HCT116 (cell line): ENCODE measurements at regions not wholly inside any gene's neighbourhood (a gene's known extent, or its start where the extent isn't known, plus 50 kb on each side); places are given as distances from the start of the nearest gene placed in this dataset.

Experiments used
- ATAC-seq: fragments of 200-7000 bp; cut with Tn5 transposase; 2 replicates; pipeline ENCODE4 v1.9.1; 2020; ENCODE audit warnings: mild to moderate bottlenecking, moderate library complexity
- BruUV-seq: library from RNA; stranded (reverse); fragments of 400-500 nt; replicated peaks from 2 replicates; lab custom pipeline; 2021; lab: Mats Ljungman, UMichigan
- CTCF ChIA-PET: fragments of 300-600 bp; sonication (Branson Sonifier 250); formaldehyde crosslinking; loops from one replicate; lab custom pipeline; 2021; ENCODE audit warnings: antibody characterized with exemption; lab: Charles Lee
- POLR2A ChIA-PET: fragments of 300-600, 350-600 bp; sonication (Branson Sonifier 250); formaldehyde crosslinking; loops from one replicate; lab custom pipeline; 2021; ENCODE audit warnings: antibody characterized with exemption; lab: Charles Lee
- RAD21 ChIA-PET, 2 experiments: fragments of 300-600 bp; sonication (Branson Sonifier 250); formaldehyde crosslinking; loops; one replicate each; lab custom pipeline; 2023; ENCODE audit warnings: low total read pairs in 2 of 2; ENCODE audit not compliant: uncharacterized antibody in 2 of 2, unreplicated experiment in 2 of 2, low non-redundant PET in 1 of 2; lab: Charles Lee
- DNase-seq: peaks from one replicate; pipeline ENCODE4 v3.0.0-alpha.2; 2010; ENCODE audit warnings: low read depth, low spot score
- H2AFZ ChIP-seq: fragments of 200-600 bp; shearing (Covaris generic), sonication (generic); 2 replicates; pipeline ENCODE4 v1.6.1; 2017; ENCODE audit warnings: low read depth, mixed run types, mixed read lengths, antibody characterized with exemption, low read length; ENCODE audit not compliant: poor library complexity, severe bottlenecking
- H3K27ac ChIP-seq: 2 replicates; pipeline ENCODE4 v1.5.1; 2012; ENCODE audit warnings: low read depth, low read length
- H3K27me3 ChIP-seq: fragments of 200-600 bp; sonication (generic); 2 replicates; pipeline ENCODE4 v1.6.1; 2016; ENCODE audit warnings: mixed run types, low read length, mixed read lengths; ENCODE audit not compliant: insufficient read depth
- H3K36me3 ChIP-seq, 2 experiments: fragments of 200-500 bp in 1 of 2; fragments of 200-600 bp in 1 of 2; sonication (Bioruptor generic) in 1 of 2; sonication (generic) in 1 of 2; 2 replicates each; pipeline versions ENCODE4 v1.5.1 to v1.6.1; 2014 to 2016; ENCODE audit warnings: low read length in 2 of 2, inconsistent platforms in 1 of 2, mixed read lengths in 1 of 2, mixed run types in 1 of 2; ENCODE audit not compliant: insufficient read depth in 2 of 2, control insufficient read depth in 1 of 2
- H3K4me1 ChIP-seq, 2 experiments: fragments of 200-600 bp in 1 of 2; sonication (generic) in 1 of 2; 2 replicates each; pipeline versions ENCODE4 v1.5.1 to v1.6.1; 2012 to 2017; ENCODE audit warnings: low read length in 2 of 2, inconsistent platforms in 1 of 2, mild to moderate bottlenecking in 1 of 2, mixed read lengths in 1 of 2, mixed run types in 1 of 2, moderate library complexity in 1 of 2; ENCODE audit not compliant: insufficient read depth in 2 of 2, control insufficient read depth in 1 of 2
- H3K4me2 ChIP-seq: fragments of 200-600 bp; sonication (generic); 2 replicates; pipeline ENCODE4 v1.6.1; 2017; ENCODE audit warnings: mixed run types, low read length, mixed read lengths
- H3K4me3 ChIP-seq, 2 experiments: fragments of 200-600 bp in 1 of 2; sonication (generic) in 1 of 2; replicated peaks in 1 of 2; 2 replicates each; pipeline ENCODE4 v1.5.1; 2011 to 2016; ENCODE audit warnings: low read length in 2 of 2, control low read depth in 1 of 2, low read depth in 1 of 2, mild to moderate bottlenecking in 1 of 2, mixed read lengths in 1 of 2, mixed run types in 1 of 2
- H3K79me2 ChIP-seq: fragments of 200-600 bp; sonication (generic); 2 replicates; pipeline ENCODE4 v1.6.1; 2017; ENCODE audit warnings: mild to moderate bottlenecking, mixed run types, low read length, moderate library complexity, mixed read lengths; ENCODE audit not compliant: insufficient read depth
- H3K9ac ChIP-seq: fragments of 200-600 bp; sonication (generic); 2 replicates; pipeline ENCODE4 v1.6.1; 2016; ENCODE audit warnings: low read length, mixed read lengths
- H3K9me2 ChIP-seq: fragments of 200-600 bp; sonication (generic), shearing (Covaris generic); 2 replicates; pipeline ENCODE4 v1.6.1; 2017; ENCODE audit warnings: mixed run types, mild to moderate bottlenecking, moderate library complexity; ENCODE audit not compliant: insufficient read depth
- H3K9me3 ChIP-seq, 2 experiments: fragments of 200-500 bp in 1 of 2; fragments of 200-600 bp in 1 of 2; sonication (Bioruptor generic) in 1 of 2; sonication (generic) in 1 of 2; 2 replicates each; pipeline ENCODE4 v1.6.1; 2014 to 2017; ENCODE audit warnings: low read length in 2 of 2, mixed read lengths in 2 of 2, inconsistent platforms in 1 of 2, low read depth in 1 of 2, mild to moderate bottlenecking in 1 of 2, mixed run types in 1 of 2, moderate library complexity in 1 of 2; ENCODE audit not compliant: control insufficient read depth in 1 of 2, insufficient read depth in 1 of 2
- H4K20me1 ChIP-seq: fragments of 200-600 bp; sonication (generic), shearing (Covaris generic); 2 replicates; pipeline ENCODE4 v1.6.1; 2017; ENCODE audit warnings: mixed run types, mild to moderate bottlenecking, moderate library complexity; ENCODE audit not compliant: insufficient read depth
- CEBPB ChIP-seq: IDR thresholded peaks from 2 replicates; pipeline ENCODE4 v1.6.1; 2012; ENCODE audit warnings: low read depth
- ELF1 ChIP-seq: IDR thresholded peaks from 2 replicates; pipeline ENCODE4 v1.6.1; 2012; ENCODE audit warnings: low read depth, borderline replicate concordance
- FOSL1 ChIP-seq: IDR thresholded peaks from 2 replicates; pipeline ENCODE4 v1.6.1; 2012; ENCODE audit warnings: low read depth
- POLR2A ChIP-seq: IDR thresholded peaks from 2 replicates; pipeline ENCODE4 v1.7.0; 2011; ENCODE audit warnings: borderline replicate concordance; ENCODE audit not compliant: insufficient read depth, insufficient read length; ENCODE audit errors: extremely low read depth
- POLR2AphosphoS5 ChIP-seq: IDR thresholded peaks from 2 replicates; pipeline ENCODE4 v1.6.1; 2011; ENCODE audit warnings: mild to moderate bottlenecking, low read depth, low read length, moderate library complexity
- RAD21 ChIP-seq: IDR thresholded peaks from 2 replicates; pipeline ENCODE4 v1.6.1; 2012; ENCODE audit warnings: low read depth, mild to moderate bottlenecking
- SP1 ChIP-seq: IDR thresholded peaks from 2 replicates; pipeline ENCODE4 v1.6.1; 2012; ENCODE audit warnings: low read depth
- YY1 ChIP-seq: IDR thresholded peaks from 2 replicates; pipeline ENCODE4 v1.6.1; 2011; ENCODE audit warnings: low read length, low read depth, moderate library complexity, mild to moderate bottlenecking; ENCODE audit not compliant: insufficient replicate concordance; ENCODE audit errors: extremely low read depth
- ZFX ChIP-seq: fragments of 450-650 bp; IDR thresholded peaks from 2 replicates; pipeline ENCODE4 v1.6.1; 2017
- ZNF274 ChIP-seq: fragments of 200-500 bp; sonication (Bioruptor generic); IDR thresholded peaks from 2 replicates; pipeline ENCODE4 v1.6.1; 2014; ENCODE audit warnings: mild to moderate bottlenecking, low read depth, low read length, inconsistent platforms
- intact Hi-C: fragments of 100-400 bp; cut with micrococcal nuclease; formaldehyde crosslinking; loops from 2 replicates; pipeline ENCODE4 v1.10.0; 2022
- TF ChIP-seq, protein P1 (sequence below): IDR thresholded peaks from 2 replicates; pipeline ENCODE4 v1.6.1; 2012
- TF ChIP-seq, protein P2 (sequence below), 3 experiments: fragments of 200-600 bp in 1 of 3; sonication (generic) in 1 of 3; IDR thresholded peaks in 2 of 3; conservative IDR thresholded peaks in 1 of 3; 2 replicates each; pipeline ENCODE4 v1.5.1; 2012 to 2017; ENCODE audit warnings: low read depth in 2 of 3, low read length in 2 of 3, antibody characterized with exemption in 1 of 3, borderline replicate concordance in 1 of 3, control low read depth in 1 of 3, mild to moderate bottlenecking in 1 of 3, mixed read lengths in 1 of 3, mixed run types in 1 of 3, moderate library complexity in 1 of 3; ENCODE audit not compliant: insufficient read depth in 1 of 3

DNA sequence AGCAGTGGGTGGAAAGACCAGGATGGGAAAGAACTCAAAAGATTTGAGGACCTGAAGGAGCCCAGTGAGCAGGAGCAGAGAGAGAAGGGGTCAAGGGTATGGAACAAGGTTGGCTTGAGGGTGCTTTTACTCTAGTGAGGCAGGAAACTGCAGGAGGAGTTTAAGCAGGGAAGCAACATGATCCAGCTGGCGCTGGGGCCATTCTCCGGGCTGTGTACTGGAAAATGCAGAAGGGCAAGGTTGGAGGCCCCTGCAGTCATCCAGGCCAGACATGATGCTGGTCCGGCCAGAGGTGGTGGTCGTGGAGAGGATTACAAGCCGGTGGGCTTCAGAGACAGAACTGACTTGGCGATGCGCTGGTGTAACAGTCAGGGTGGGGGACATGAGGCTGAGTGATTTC, 81.8 kb downstream of the LSM3 start (continued):
- TF ChIP-seq ELF1, result no peak
- no peak for TF ChIP-seq POLR2A
- no peak for TF ChIP-seq YY1
- TF ChIP-seq CEBPB, result no peak
- no peak for TF ChIP-seq POLR2AphosphoS5
- no peak for TF ChIP-seq ZFX
- no peak for TF ChIP-seq FOSL1

DNA sequence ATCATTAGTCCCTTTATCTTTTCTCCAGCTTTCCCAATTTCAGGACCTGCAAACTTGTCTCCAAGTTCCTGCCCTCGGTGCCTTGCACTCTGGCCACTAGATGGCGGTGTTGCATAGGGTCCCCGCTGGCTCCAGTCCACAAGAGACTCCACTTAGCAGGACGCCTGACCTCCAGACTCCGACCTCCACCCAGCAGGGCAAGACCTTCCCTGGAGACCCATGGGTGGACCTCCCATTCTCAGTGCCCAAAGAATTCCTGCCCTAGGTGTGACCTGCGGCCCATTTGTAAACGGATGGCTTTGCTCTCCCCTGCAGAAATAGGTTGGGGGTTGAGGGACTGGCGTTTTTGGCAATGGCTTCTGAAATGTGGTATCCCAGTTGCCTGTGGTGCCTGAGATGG, 82.6 kb downstream of the LSM3 start:
- intact Hi-C loops, result loop anchor here (1.0 kb wide), 5 partner anchors 200 to 660 kb away; no protein-coding TSS in a partner anchor
- H3K9ac ChIP-seq, result no peak overlapping the region
- no TSS peak for BruUV-seq
- H3K79me2 ChIP-seq, result no peaks in the 10 kb centered on the region
- peaks cover 6% of the 10 kb centered on the region; the same call in 1 of the 2 replicates for H3K27me3 ChIP-seq
- POLR2A ChIA-PET, result no interaction called here
- H3K4me3 ChIP-seq, result no peak overlapping the region
- H3K4me2 ChIP-seq, result peak overlapping the region; percentile 42; the same call in 1 of the 2 replicates
- ATAC-seq (peak; percentile 90), DNase-seq (peak; percentile 68)
- H3K9me2 ChIP-seq, result no peaks in the 10 kb centered on the region
- H3K27ac ChIP-seq, result no peak overlapping the region
- no peaks in the 10 kb centered on the region for H4K20me1 ChIP-seq
- RAD21 ChIA-PET, result interaction anchor here (0.6 to 0.7 kb wide), 2 partner anchors 58 to 365 kb away, joined by 3 to 4 read pairs; no protein-coding TSS in a partner anchor
- TF ChIP-seq, protein P1, sequence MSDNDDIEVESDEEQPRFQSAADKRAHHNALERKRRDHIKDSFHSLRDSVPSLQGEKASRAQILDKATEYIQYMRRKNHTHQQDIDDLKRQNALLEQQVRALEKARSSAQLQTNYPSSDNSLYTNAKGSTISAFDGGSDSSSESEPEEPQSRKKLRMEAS, result no peak
- TF ChIP-seq RAD21, result peak; percentile 98
- TF ChIP-seq, protein P2, sequence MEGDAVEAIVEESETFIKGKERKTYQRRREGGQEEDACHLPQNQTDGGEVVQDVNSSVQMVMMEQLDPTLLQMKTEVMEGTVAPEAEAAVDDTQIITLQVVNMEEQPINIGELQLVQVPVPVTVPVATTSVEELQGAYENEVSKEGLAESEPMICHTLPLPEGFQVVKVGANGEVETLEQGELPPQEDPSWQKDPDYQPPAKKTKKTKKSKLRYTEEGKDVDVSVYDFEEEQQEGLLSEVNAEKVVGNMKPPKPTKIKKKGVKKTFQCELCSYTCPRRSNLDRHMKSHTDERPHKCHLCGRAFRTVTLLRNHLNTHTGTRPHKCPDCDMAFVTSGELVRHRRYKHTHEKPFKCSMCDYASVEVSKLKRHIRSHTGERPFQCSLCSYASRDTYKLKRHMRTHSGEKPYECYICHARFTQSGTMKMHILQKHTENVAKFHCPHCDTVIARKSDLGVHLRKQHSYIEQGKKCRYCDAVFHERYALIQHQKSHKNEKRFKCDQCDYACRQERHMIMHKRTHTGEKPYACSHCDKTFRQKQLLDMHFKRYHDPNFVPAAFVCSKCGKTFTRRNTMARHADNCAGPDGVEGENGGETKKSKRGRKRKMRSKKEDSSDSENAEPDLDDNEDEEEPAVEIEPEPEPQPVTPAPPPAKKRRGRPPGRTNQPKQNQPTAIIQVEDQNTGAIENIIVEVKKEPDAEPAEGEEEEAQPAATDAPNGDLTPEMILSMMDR (IDR thresholded peaks at IDR 0.05 in 2 of 3, conservative IDR thresholded peaks at IDR 0.05 in 1 of 3; ENCODE audit: borderline replicate concordance in 1 of 3, insufficient read depth in 1 of 3, low read depth in 2 of 3, low read length in 2 of 3), result peak; percentile 97 to 99 (median 97)
- TF ChIP-seq ZNF274, result no peak
- TF ChIP-seq SP1, result no peak
- no peaks in the 10 kb centered on the region for H3K36me3 ChIP-seq
- CTCF ChIA-PET, result interaction anchor here (0.6 to 1.7 kb wide), 12 partner anchors 9 to 660 kb away, joined by 3 to 15 read pairs (median 4); no protein-coding TSS in a partner anchor
- H2AFZ ChIP-seq, result peak overlapping the region; percentile 67
- H3K4me1 ChIP-seq, result peaks cover 0 to 9% of the 10 kb centered on the region in 2 experiments; a peak in 1 of 4 replicates
- H3K9me3 ChIP-seq, result no peaks in the 10 kb centered on the region
